KMS-11 (cell line): ENCODE measurements at regions not wholly inside any gene's neighbourhood (a gene's known extent, or its start where the extent isn't known, plus 50 kb on each side); places are given as distances from the start of the nearest gene placed in this dataset.

Source experiments
- H2AFZ ChIP-seq: fragments of 200-600 bp; sonication (generic); 2 replicates; pipeline ENCODE4 v1.6.1; 2016; ENCODE audit warnings: antibody characterized with exemption, mixed run types, low read depth
- H3K27ac ChIP-seq: fragments of 200-600 bp; sonication (generic); 2 replicates; pipeline ENCODE4 v1.6.1; 2016; ENCODE audit warnings: mild to moderate bottlenecking, mixed run types
- H3K27me3 ChIP-seq: fragments of 200-600 bp; sonication (generic); 2 replicates; pipeline ENCODE4 v1.6.1; 2017; ENCODE audit warnings: mild to moderate bottlenecking, low read depth, mixed run types, moderate library complexity; ENCODE audit not compliant: insufficient read depth
- H3K36me3 ChIP-seq: fragments of 200-600 bp; sonication (generic); 2 replicates; pipeline ENCODE4 v1.6.1; 2017; ENCODE audit warnings: mild to moderate bottlenecking, mixed run types; ENCODE audit not compliant: insufficient read depth
- H3K4me1 ChIP-seq: fragments of 200-600 bp; sonication (generic); 2 replicates; pipeline ENCODE4 v1.6.1; 2016; ENCODE audit warnings: mild to moderate bottlenecking, low read depth, mixed run types; ENCODE audit not compliant: poor library complexity, severe bottlenecking
- H3K4me2 ChIP-seq: fragments of 200-600 bp; sonication (generic); 2 replicates; pipeline ENCODE4 v1.7.0; 2016; ENCODE audit warnings: mild to moderate bottlenecking, mixed run types
- H3K4me3 ChIP-seq: fragments of 200-600 bp; sonication (generic); IDR thresholded peaks from 2 replicates; pipeline ENCODE4 v1.6.1; 2017; ENCODE audit warnings: low read depth, low read length, mixed read lengths; ENCODE audit not compliant: insufficient read depth
- H3K79me2 ChIP-seq: fragments of 200-600 bp; sonication (generic); 2 replicates; pipeline ENCODE4 v1.6.1; 2016; ENCODE audit warnings: low read depth, mixed run types; ENCODE audit not compliant: insufficient read depth
- H3K9ac ChIP-seq: fragments of 200-600 bp; sonication (generic); 2 replicates; pipeline ENCODE4 v1.6.1; 2016; ENCODE audit warnings: mild to moderate bottlenecking, mixed run types
- H4K20me1 ChIP-seq: fragments of 200-600 bp; sonication (generic); 2 replicates; pipeline ENCODE4 v1.6.1; 2016; ENCODE audit warnings: mild to moderate bottlenecking, mixed run types; ENCODE audit not compliant: insufficient read depth
- TF ChIP-seq, protein P1 (sequence below): fragments of 200-600 bp; sonication (generic); conservative IDR thresholded peaks from 2 replicates; pipeline ENCODE4 v1.6.1; 2017; ENCODE audit warnings: low read depth, mild to moderate bottlenecking, antibody characterized with exemption, low read length, moderate library complexity, mixed read lengths

DNA sequence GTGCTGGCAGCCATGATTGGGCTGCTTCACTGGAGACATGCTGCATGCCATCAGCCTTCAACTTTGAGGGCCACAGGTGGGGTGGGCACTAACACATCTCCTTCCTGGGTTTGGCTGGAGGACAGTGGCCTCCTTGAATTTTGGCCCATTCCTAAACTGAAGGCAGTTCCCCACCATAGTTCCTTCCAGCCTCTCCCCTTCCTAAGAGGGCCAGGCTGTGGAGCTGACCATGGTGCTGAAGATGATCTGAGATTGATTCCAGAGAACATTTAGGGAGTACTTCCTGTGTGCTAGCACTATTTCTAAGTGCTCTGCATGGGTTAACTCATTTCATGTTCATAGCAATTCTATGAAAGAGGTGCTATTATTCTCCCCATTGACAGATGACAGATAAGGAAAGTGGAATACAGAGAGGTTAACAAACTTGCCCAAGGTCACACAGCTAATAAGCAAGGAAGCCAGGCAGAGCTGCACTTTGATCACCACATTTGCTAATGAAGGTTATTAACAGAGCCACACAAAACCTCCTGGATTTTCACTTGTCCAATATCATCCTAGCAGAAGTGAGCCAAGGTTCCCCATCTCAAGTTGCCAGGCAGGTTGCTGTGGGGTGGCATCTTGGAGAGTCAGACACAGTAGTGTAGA is 175.3 kb downstream of the ZIC5 start:
- no peak overlapping the region for H3K4me2 ChIP-seq
- H3K4me1 ChIP-seq: no peaks in the 10 kb centered on the region
- no peaks in the 10 kb centered on the region for H3K79me2 ChIP-seq
- TF ChIP-seq, protein P1, sequence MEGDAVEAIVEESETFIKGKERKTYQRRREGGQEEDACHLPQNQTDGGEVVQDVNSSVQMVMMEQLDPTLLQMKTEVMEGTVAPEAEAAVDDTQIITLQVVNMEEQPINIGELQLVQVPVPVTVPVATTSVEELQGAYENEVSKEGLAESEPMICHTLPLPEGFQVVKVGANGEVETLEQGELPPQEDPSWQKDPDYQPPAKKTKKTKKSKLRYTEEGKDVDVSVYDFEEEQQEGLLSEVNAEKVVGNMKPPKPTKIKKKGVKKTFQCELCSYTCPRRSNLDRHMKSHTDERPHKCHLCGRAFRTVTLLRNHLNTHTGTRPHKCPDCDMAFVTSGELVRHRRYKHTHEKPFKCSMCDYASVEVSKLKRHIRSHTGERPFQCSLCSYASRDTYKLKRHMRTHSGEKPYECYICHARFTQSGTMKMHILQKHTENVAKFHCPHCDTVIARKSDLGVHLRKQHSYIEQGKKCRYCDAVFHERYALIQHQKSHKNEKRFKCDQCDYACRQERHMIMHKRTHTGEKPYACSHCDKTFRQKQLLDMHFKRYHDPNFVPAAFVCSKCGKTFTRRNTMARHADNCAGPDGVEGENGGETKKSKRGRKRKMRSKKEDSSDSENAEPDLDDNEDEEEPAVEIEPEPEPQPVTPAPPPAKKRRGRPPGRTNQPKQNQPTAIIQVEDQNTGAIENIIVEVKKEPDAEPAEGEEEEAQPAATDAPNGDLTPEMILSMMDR: no peak
- H3K4me3 ChIP-seq: no peak overlapping the region
- no peak overlapping the region for H2AFZ ChIP-seq
- H3K27ac ChIP-seq: no peak overlapping the region
- no peaks in the 10 kb centered on the region for H4K20me1 ChIP-seq
- no peaks in the 10 kb centered on the region for H3K36me3 ChIP-seq
- H3K27me3 ChIP-seq: no peaks in the 10 kb centered on the region
- no peak overlapping the region for H3K9ac ChIP-seq

DNA sequence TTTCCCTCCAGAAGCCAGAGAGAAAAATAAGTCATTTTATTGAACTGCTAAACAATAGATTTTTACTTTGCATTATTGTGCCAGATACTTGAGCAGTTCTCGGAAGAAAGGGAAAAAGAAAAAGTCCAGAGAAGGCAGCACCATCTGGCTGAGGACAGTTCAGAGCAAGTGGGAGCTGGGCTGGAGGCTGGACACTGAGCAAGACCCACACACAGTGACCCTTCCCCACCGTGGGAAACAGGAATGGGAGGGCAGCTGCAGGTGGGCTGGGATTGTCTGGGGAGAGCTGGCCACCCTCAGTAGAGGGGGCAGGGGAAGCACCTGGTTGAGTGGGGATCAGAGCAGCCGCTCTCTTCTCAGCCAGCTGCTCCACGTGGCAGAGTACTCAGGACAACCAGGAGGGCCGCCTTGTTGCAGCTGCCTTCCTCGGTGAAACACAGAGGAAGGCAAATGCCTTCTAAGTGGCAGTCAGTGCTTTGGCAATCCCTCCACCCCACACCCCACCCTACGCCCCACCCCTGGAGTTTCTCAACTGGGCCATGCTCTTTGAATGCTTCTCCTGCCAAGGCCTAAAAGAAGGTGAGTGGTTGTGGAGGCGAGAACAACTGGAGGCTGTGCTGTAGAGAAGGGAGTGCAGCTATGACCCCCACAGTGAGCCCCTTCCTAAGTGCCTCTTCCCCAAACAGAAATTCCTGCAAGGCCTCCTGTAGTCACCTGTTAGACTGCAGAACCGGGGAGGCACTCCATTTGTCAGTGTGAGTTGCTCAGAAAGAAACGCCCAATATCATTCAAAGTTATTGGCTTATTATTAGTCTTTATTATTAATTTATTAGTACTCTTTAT is 179.3 kb downstream of the ZIC5 start:
- H3K4me3 ChIP-seq: no peak overlapping the region
- TF ChIP-seq, protein P1: no peak
- H3K79me2 ChIP-seq: no peaks in the 10 kb centered on the region
- no peaks in the 10 kb centered on the region for H3K4me1 ChIP-seq
- no peak overlapping the region for H2AFZ ChIP-seq
- no peaks in the 10 kb centered on the region for H3K36me3 ChIP-seq
- H3K27me3 ChIP-seq: no peaks in the 10 kb centered on the region
- H4K20me1 ChIP-seq: no peaks in the 10 kb centered on the region
- H3K4me2 ChIP-seq: no peak overlapping the region
- H3K27ac ChIP-seq: no peak overlapping the region
- H3K9ac ChIP-seq: no peak overlapping the region

DNA sequence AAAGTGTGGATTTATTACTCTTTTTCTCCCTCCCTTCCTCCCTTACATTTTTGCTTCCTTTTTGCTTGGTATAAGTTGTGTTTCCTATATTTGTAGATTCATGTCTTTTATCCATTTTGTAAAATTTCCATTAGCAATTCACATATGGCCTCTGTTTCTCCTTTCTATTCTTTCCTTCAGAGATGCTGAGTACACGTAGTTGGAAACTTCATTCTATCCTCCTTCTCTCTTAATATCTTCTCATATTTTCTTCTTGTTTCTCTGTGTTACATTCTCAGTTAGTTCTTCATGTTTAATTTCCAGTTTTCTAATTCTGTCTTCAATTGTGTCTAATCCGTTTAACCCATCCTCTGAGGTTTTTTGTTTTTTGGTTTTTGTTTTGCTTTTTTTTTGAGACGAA is 188.9 kb downstream of the ZIC5 start:
- Histone ChIP-seq H3K4me1 (no peaks in the 10 kb centered on the region), H3K36me3 (no peaks in the 10 kb centered on the region), H2AFZ (no peak overlapping the region)

DNA sequence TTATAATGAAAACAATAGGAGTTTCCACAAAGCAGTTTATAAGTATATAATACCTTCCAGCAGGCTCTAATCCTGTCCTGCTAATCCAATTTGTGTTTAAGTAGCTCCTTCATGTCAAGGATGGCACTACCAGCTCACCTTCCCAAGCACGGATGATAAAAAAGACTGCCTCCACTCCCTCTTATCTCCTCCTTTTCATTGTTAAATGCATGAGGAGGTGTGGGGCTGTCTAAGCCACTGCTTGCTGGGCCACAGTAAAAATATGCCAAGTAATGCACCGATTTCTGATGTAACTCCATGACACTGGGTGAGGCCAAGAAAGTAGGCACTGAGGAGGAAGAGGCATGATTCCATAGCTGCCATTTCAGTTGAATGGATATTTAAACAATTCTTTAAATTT is 193.1 kb downstream of the ZIC5 start:
- Histone ChIP-seq H3K4me2 (no peak overlapping the region), H3K27ac (no peak overlapping the region)
- TF ChIP-seq, protein P1: no peak

More for the DNA sequence above, 188.9 kb downstream of the ZIC5 start:
- H3K79me2 ChIP-seq: no peaks in the 10 kb centered on the region
- no peak overlapping the region for H3K27ac ChIP-seq
- H3K9ac ChIP-seq: no peak overlapping the region
- H3K4me2 ChIP-seq: no peak overlapping the region
- TF ChIP-seq, protein P1: no peak
- no peaks in the 10 kb centered on the region for H4K20me1 ChIP-seq
- no peak overlapping the region for H3K4me3 ChIP-seq
- no peaks in the 10 kb centered on the region for H3K27me3 ChIP-seq

More for the DNA sequence above, 193.1 kb downstream of the ZIC5 start:
- no peaks in the 10 kb centered on the region for H3K27me3 ChIP-seq
- H4K20me1 ChIP-seq: no peaks in the 10 kb centered on the region
- H3K79me2 ChIP-seq: no peaks in the 10 kb centered on the region
- H3K4me3 ChIP-seq: no peak overlapping the region
- no peak overlapping the region for H2AFZ ChIP-seq
- H3K36me3 ChIP-seq: no peaks in the 10 kb centered on the region
- H3K9ac ChIP-seq: no peak overlapping the region
- no peaks in the 10 kb centered on the region for H3K4me1 ChIP-seq
